Ascending aorta (tissue), 2 donors: ENCODE measurements at regions not wholly inside any gene's neighbourhood (a gene's known extent, or its start where the extent isn't known, plus 50 kb on each side); places are given as distances from the start of the nearest gene placed in this dataset.

ENCODE experiments used
- DNase-seq, 2 donors: peaks; one replicate each; pipeline ENCODE4 v3.0.0-alpha.2; 2019; ENCODE audit warnings: low spot score in 2 of 2
- H3K27ac ChIP-seq, 2 donors: fragments of 200-600 bp; sonication (generic); one replicate each; pipeline ENCODE4 v1.5.1; 2016 to 2017; ENCODE audit warnings: mild to moderate bottlenecking in 1 of 2
- H3K27me3 ChIP-seq: fragments of 200-600 bp; sonication (generic); one replicate; pipeline ENCODE4 v1.5.1; 2017
- H3K36me3 ChIP-seq, 2 donors: fragments of 200-600 bp; sonication (generic); one replicate each; pipeline ENCODE4 v1.5.1; 2016
- H3K4me1 ChIP-seq, 2 donors: fragments of 200-600 bp; sonication (generic); one replicate each; pipeline ENCODE4 v1.5.1; 2016 to 2017; ENCODE audit warnings: mild to moderate bottlenecking in 1 of 2
- H3K4me3 ChIP-seq, 2 donors: fragments of 200-600 bp; sonication (generic); one replicate each; pipeline ENCODE4 v1.5.1; 2016 to 2017; ENCODE audit warnings: mild to moderate bottlenecking in 1 of 2
- H3K9me3 ChIP-seq, 2 donors: fragments of 200-600 bp; sonication (generic); one replicate each; pipeline ENCODE4 v1.5.1; 2016
- intact Hi-C: fragments of 100-400 bp; cut with DNase I; formaldehyde crosslinking; loops from one replicate; pipeline ENCODE4 v1.15.1; 2023
- TF ChIP-seq, protein P1 (sequence below), 3 experiments: fragments of 200-600 bp in 2 of 3; fragments of 450-650 bp in 1 of 3; sonication (generic) in 2 of 3; IDR thresholded peaks; one replicate each; pipeline ENCODE4 v1.5.1; 2016 to 2019; ENCODE audit warnings: antibody characterized with exemption in 3 of 3, mild to moderate bottlenecking in 1 of 3, moderate library complexity in 1 of 3

DNA sequence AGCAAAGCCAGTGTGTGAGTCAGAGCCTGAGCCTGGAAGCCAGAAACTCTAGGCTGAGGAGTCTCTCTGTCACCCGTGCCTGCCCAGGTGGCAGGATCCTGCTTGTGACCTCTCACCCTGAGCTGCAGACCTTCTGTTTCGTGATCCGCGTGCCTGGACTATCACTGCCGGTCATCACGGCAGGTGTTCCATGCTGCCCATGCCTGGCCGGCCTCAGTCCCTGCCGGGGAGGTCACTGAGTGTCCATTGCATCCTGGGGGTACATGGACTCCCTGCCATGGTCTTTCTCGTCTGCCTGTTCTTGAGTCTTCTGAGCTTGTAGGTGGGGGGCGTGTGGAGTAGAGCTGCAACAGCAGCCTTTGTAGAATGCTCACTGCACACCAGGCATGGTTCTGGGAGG is 1032.4 kb downstream of the TBC1D22A start:
- DNase-seq, result no peak
- Histone ChIP-seq H3K27me3 (no peaks in the 10 kb centered on the region), H3K9me3 (no peaks in the 10 kb centered on the region)

DNA sequence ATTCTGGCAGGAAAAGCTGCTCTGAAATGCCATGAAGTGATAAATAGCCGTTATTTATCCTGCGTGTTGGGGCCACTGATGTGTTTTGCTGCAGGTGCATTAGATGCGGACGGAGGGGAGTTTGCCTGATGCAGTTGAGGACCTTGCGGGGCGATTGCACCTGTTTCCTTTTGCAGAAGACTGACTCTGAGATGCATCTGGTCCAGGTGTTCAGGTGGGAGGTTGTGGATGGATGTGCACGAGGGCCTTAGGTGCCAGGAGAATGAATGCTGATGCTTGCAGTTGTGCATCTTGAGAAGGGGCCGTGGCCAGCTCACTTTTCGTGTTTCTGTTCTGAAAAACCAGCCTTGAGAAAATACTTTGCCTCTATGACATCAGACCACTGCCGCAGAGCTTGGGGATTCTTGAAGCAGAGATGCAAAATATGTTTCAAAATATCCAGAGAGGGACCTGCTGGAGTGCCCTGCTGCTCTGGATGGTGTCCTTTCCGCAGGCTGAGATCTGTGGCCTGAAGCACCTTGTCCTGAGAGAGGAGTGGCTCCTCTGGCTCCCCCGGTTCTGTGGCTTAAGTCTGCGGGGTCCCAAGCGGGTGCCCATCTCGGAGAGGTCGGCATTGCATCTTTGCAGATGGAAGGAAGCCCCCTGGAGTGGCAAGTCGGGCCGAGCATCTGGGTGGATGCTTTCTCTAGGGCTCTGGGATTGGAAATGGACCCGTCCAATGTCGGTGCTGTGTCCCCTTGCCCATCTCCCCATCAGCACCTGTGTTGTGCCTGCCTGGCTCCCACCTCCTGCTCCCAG is 1031.1 kb downstream of the TBC1D22A start:
- Histone ChIP-seq H3K27me3 (no peaks in the 10 kb centered on the region), H3K36me3 (no peaks in the 10 kb centered on the region), H3K9me3 (no peaks in the 10 kb centered on the region), H3K27ac (no peak overlapping the region), H3K4me3 (no peak overlapping the region), H3K4me1 (no peaks in the 10 kb centered on the region)
- DNase-seq, result no peak
- intact Hi-C loops, result no loop called here
- TF ChIP-seq, protein P1, sequence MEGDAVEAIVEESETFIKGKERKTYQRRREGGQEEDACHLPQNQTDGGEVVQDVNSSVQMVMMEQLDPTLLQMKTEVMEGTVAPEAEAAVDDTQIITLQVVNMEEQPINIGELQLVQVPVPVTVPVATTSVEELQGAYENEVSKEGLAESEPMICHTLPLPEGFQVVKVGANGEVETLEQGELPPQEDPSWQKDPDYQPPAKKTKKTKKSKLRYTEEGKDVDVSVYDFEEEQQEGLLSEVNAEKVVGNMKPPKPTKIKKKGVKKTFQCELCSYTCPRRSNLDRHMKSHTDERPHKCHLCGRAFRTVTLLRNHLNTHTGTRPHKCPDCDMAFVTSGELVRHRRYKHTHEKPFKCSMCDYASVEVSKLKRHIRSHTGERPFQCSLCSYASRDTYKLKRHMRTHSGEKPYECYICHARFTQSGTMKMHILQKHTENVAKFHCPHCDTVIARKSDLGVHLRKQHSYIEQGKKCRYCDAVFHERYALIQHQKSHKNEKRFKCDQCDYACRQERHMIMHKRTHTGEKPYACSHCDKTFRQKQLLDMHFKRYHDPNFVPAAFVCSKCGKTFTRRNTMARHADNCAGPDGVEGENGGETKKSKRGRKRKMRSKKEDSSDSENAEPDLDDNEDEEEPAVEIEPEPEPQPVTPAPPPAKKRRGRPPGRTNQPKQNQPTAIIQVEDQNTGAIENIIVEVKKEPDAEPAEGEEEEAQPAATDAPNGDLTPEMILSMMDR (IDR thresholded peaks at IDR 0.05), result no peak

More for the DNA sequence above, 1032.4 kb downstream of the TBC1D22A start:
- TF ChIP-seq, protein P1 (IDR thresholded peaks at IDR 0.05), result no peak
- Histone ChIP-seq H3K4me1 (no peaks in the 10 kb centered on the region), H3K36me3 (no peaks in the 10 kb centered on the region), H3K4me3 (no peak overlapping the region), H3K27ac (no peak overlapping the region)
- intact Hi-C loops, result no loop called here

DNA sequence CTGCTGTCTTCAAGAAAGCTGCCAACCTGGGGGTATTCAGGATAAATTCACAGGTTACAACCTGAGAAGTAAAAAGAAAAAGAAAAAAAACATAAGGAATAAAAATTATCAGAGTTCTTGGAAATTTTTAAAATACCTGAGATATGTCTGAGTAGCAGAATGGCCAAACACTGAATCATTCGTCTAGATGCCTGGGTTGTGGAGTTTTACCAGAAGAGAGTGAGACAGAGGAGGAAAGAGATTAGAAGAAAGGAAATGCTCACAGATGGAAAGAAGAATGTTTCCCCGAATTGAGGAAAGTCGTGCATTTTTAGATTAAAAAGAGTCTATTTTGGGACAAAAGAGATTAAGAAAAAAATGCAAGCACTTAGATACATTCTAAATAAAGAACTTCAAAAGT is 1026.7 kb downstream of the TBC1D22A start:
- intact Hi-C loops, result no loop called here
- H3K27me3 ChIP-seq, result no peaks in the 10 kb centered on the region
- no peaks in the 10 kb centered on the region for H3K4me1 ChIP-seq
- H3K36me3 ChIP-seq, result no peaks in the 10 kb centered on the region
- TF ChIP-seq, protein P1 (IDR thresholded peaks at IDR 0.05), result no peak
- DNase-seq, result no peak
- H3K4me3 ChIP-seq, result no peak overlapping the region
- no peaks in the 10 kb centered on the region for H3K9me3 ChIP-seq
- no peak overlapping the region for H3K27ac ChIP-seq

DNA sequence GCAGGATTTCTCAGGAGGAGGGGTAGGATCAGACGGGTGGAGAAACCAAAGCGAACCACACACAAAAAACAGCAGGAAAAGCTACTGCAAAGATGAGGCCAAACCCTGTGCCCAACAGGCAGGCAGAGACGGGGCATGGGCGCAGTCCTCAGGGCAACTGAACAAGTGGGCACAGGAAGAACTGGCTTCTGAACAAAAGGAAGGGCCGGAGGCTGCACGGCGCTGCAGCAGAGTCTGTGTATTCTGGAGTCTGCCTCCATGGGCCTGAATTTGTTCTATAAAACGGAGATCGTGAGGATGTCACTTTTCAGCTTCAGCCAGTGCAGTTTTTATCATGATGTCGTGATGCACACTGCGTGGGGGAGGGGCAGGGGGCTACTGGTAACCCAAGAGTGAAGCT is 1026.0 kb downstream of the TBC1D22A start:
- H3K9me3 ChIP-seq, result no peaks in the 10 kb centered on the region
- no peaks in the 10 kb centered on the region for H3K4me1 ChIP-seq
- H3K27ac ChIP-seq, result no peak overlapping the region
- intact Hi-C loops, result no loop called here
- DNase-seq, result no peak
- TF ChIP-seq, protein P1 (IDR thresholded peaks at IDR 0.05), result no peak
- H3K36me3 ChIP-seq, result no peaks in the 10 kb centered on the region
- H3K27me3 ChIP-seq, result no peaks in the 10 kb centered on the region
- no peak overlapping the region for H3K4me3 ChIP-seq

DNA sequence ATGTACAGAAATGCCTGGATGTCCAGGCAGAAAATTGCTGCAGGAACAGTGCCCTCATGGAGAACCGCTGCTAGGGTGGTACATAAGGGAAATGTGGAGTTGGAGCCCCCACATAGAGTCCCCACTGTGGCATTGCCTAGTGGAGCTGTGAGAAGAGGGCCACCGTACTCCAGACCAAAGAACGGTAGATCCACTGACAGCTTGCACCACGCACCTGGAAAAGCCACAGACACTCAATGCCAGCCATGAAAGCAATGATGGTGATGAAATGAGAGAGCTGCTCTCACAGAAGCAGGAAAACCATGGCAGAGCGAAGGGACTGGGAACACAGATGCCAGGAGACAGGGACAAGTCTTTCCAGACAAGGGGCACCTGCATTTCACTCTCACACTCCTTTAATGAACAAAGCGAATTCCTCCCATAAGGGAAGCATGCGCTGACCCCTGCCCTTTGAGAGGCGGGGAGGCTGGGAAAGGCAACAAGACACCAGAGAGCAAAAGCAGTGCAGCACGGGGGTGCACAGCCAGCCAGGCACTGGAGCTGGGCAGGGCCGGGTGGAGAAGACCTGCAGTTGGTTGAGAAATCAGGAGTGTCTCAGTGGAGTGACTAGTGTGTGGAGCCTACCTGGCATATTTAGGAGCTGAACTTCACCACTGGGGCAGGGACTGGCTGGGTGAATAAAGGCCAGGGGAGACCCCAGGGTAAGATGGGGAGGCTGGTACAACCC is 1025.2 kb downstream of the TBC1D22A start:
- no peaks in the 10 kb centered on the region for H3K27me3 ChIP-seq
- H3K36me3 ChIP-seq, result no peaks in the 10 kb centered on the region
- DNase-seq, result no peak
- H3K4me1 ChIP-seq, result no peaks in the 10 kb centered on the region
- no peak overlapping the region for H3K4me3 ChIP-seq
- H3K27ac ChIP-seq, result no peak overlapping the region
- no peaks in the 10 kb centered on the region for H3K9me3 ChIP-seq
- TF ChIP-seq, protein P1 (IDR thresholded peaks at IDR 0.05), result no peak
- intact Hi-C loops, result no loop called here
